ENCODE measurements at regions not wholly inside any gene's neighbourhood (a gene's known extent, or its start where the extent isn't known, plus 50 kb on each side); places are given as distances from the start of the nearest gene placed in this dataset.

DNA sequence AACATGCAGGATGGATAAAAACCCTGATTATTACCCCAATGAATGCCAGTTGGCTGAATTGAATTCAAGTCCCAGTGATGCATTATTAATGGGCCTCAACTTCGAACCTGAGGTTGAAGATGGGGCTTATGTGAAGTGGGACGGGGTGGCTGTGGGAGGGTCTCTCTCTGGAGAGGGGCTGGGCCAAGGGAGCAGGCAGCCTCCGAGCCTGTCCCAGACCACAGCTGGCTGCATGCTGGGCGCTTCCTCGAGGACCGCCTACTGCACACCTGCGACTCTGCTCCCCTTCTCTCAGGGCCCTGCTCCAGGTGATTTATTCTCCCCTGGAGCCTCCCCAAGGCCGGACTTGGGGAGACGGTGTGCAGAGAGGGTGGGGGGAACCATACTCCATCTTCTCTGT, 568.3 kb downstream of the CCDC171 start:
- TF ChIP-seq, protein P1, sequence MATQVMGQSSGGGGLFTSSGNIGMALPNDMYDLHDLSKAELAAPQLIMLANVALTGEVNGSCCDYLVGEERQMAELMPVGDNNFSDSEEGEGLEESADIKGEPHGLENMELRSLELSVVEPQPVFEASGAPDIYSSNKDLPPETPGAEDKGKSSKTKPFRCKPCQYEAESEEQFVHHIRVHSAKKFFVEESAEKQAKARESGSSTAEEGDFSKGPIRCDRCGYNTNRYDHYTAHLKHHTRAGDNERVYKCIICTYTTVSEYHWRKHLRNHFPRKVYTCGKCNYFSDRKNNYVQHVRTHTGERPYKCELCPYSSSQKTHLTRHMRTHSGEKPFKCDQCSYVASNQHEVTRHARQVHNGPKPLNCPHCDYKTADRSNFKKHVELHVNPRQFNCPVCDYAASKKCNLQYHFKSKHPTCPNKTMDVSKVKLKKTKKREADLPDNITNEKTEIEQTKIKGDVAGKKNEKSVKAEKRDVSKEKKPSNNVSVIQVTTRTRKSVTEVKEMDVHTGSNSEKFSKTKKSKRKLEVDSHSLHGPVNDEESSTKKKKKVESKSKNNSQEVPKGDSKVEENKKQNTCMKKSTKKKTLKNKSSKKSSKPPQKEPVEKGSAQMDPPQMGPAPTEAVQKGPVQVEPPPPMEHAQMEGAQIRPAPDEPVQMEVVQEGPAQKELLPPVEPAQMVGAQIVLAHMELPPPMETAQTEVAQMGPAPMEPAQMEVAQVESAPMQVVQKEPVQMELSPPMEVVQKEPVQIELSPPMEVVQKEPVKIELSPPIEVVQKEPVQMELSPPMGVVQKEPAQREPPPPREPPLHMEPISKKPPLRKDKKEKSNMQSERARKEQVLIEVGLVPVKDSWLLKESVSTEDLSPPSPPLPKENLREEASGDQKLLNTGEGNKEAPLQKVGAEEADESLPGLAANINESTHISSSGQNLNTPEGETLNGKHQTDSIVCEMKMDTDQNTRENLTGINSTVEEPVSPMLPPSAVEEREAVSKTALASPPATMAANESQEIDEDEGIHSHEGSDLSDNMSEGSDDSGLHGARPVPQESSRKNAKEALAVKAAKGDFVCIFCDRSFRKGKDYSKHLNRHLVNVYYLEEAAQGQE (IDR thresholded peaks at IDR 0.05; ENCODE audit: insufficient read depth in 1 of 2, low read depth in 2 of 2, low read length in 1 of 2), result no peak
- TF ChIP-seq, protein P2, sequence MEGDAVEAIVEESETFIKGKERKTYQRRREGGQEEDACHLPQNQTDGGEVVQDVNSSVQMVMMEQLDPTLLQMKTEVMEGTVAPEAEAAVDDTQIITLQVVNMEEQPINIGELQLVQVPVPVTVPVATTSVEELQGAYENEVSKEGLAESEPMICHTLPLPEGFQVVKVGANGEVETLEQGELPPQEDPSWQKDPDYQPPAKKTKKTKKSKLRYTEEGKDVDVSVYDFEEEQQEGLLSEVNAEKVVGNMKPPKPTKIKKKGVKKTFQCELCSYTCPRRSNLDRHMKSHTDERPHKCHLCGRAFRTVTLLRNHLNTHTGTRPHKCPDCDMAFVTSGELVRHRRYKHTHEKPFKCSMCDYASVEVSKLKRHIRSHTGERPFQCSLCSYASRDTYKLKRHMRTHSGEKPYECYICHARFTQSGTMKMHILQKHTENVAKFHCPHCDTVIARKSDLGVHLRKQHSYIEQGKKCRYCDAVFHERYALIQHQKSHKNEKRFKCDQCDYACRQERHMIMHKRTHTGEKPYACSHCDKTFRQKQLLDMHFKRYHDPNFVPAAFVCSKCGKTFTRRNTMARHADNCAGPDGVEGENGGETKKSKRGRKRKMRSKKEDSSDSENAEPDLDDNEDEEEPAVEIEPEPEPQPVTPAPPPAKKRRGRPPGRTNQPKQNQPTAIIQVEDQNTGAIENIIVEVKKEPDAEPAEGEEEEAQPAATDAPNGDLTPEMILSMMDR (IDR thresholded peaks at IDR 0.05), result no peak
- TF ChIP-seq POLR2AphosphoS5 (IDR thresholded peaks at IDR 0.05; ENCODE audit: low read depth, low read length) (no peak), SIN3A (IDR thresholded peaks at IDR 0.05; ENCODE audit: borderline replicate concordance, insufficient read depth, low read depth, low read length) (no peak), TCF7L2 (IDR thresholded peaks at IDR 0.05; ENCODE audit: low read depth, low read length) (no peak)
